Calu3 (cell line): ENCODE measurements at regions not wholly inside any gene's neighbourhood (a gene's known extent, or its start where the extent isn't known, plus 50 kb on each side); places are given as distances from the start of the nearest gene placed in this dataset.

Source experiments
- BruUV-seq: library from RNA; stranded (reverse); fragments of 400-500 nt; replicated peaks from 2 replicates; lab custom pipeline; 2021; lab: Mats Ljungman, UMichigan
- CTCF ChIA-PET: fragments of 300-600 bp; sonication (Branson Sonifier 250); formaldehyde crosslinking; loops from one replicate; lab custom pipeline; 2022; ENCODE audit warnings: antibody characterized with exemption; lab: Charles Lee
- DNase-seq: peaks from one replicate; pipeline ENCODE4 v3.0.0; 2022
- H3K27ac Mint-ChIP-seq: one replicate; pipeline ENCODE4 v1.8.0; 2022; ENCODE audit warnings: mixed read lengths; ENCODE audit not compliant: unreplicated experiment
- H3K27me3 Mint-ChIP-seq: one replicate; pipeline ENCODE4 v1.8.0; 2022; ENCODE audit warnings: mixed read lengths; ENCODE audit not compliant: unreplicated experiment
- H3K36me3 Mint-ChIP-seq: one replicate; pipeline ENCODE4 v1.8.0; 2022; ENCODE audit warnings: mild to moderate bottlenecking, moderate library complexity, mixed read lengths; ENCODE audit not compliant: insufficient read depth, unreplicated experiment
- H3K4me1 Mint-ChIP-seq: one replicate; pipeline ENCODE4 v1.8.0; 2022; ENCODE audit warnings: mild to moderate bottlenecking, low read depth, mixed read lengths; ENCODE audit not compliant: unreplicated experiment
- H3K4me3 Mint-ChIP-seq: one replicate; pipeline ENCODE4 v1.8.0; 2022; ENCODE audit warnings: mild to moderate bottlenecking, low read depth, moderate library complexity, mixed read lengths; ENCODE audit not compliant: unreplicated experiment
- H3K9me3 Mint-ChIP-seq: one replicate; pipeline ENCODE4 v1.8.0; 2022; ENCODE audit warnings: low read depth, mixed read lengths; ENCODE audit not compliant: unreplicated experiment
- CTCF ChIP-seq: fragments of 200-600 bp; IDR thresholded peaks from one replicate; pipeline ENCODE4 v1.8.0; 2022; ENCODE audit warnings: antibody characterized with exemption; ENCODE audit not compliant: unreplicated experiment
- intact Hi-C: fragments of 100-400 bp; cut with micrococcal nuclease; formaldehyde crosslinking; loops from one replicate; pipeline ENCODE4 v1.10.0; 2022; ENCODE audit not compliant: unreplicated experiment

GRCh38 chr13:109687559-109688448 is 98.6 kb downstream of the IRS2 start:
- H3K27me3 Mint-ChIP-seq: no peaks in the 10 kb centered on the region
- TF ChIP-seq CTCF: no peak
- no TSS peak for BruUV-seq
- no peaks in the 10 kb centered on the region for H3K36me3 Mint-ChIP-seq
- H3K4me3 Mint-ChIP-seq: no peak overlapping the region
- no peak for DNase-seq
- intact Hi-C loops: no loop called here
- CTCF ChIA-PET: no interaction called here
- H3K27ac Mint-ChIP-seq: no peak overlapping the region
- no peaks in the 10 kb centered on the region for H3K4me1 Mint-ChIP-seq
- no peaks in the 10 kb centered on the region for H3K9me3 Mint-ChIP-seq

- no peaks in the 10 kb centered on the region for H3K27me3 Mint-ChIP-seq
- no peaks in the 10 kb centered on the region for H3K9me3 Mint-ChIP-seq
- H3K4me3 Mint-ChIP-seq: peak overlapping the region; percentile 43
- CTCF ChIA-PET: no interaction called here
- no peak for TF ChIP-seq CTCF
- no peaks in the 10 kb centered on the region for H3K36me3 Mint-ChIP-seq
- no peaks in the 10 kb centered on the region for H3K4me1 Mint-ChIP-seq
- intact Hi-C loops: no loop called here
- no peak overlapping the region for H3K27ac Mint-ChIP-seq
- BruUV-seq: no TSS peak
- no peak for DNase-seq
Measured at GRCh38 chr13:109685203-109685602, 101.2 kb downstream of the IRS2 start.

- peak; percentile 9 for DNase-seq
- H3K9me3 Mint-ChIP-seq: no peaks in the 10 kb centered on the region
- peak overlapping the region; percentile 43 for H3K4me3 Mint-ChIP-seq
- no TSS peak for BruUV-seq
- H3K27me3 Mint-ChIP-seq: no peaks in the 10 kb centered on the region
- no peak overlapping the region for H3K27ac Mint-ChIP-seq
- no peak for TF ChIP-seq CTCF
- intact Hi-C loops: no loop called here
- no peaks in the 10 kb centered on the region for H3K4me1 Mint-ChIP-seq
- no peaks in the 10 kb centered on the region for H3K36me3 Mint-ChIP-seq
- CTCF ChIA-PET: no interaction called here
Measured at GRCh38 chr13:109684824-109685202, 101.6 kb downstream of the IRS2 start.

- no peak for DNase-seq
- H3K27ac Mint-ChIP-seq: no peak overlapping the region
- TF ChIP-seq CTCF: no peak
- no peaks in the 10 kb centered on the region for H3K27me3 Mint-ChIP-seq
- intact Hi-C loops: no loop called here
- CTCF ChIA-PET: no interaction called here
- H3K4me3 Mint-ChIP-seq: peak overlapping the region; percentile 43
- H3K4me1 Mint-ChIP-seq: no peaks in the 10 kb centered on the region
- H3K9me3 Mint-ChIP-seq: no peaks in the 10 kb centered on the region
- BruUV-seq: no TSS peak
- H3K36me3 Mint-ChIP-seq: no peaks in the 10 kb centered on the region
Measured at GRCh38 chr13:109684084-109684823, 102.1 kb downstream of the IRS2 start.
